ENCODE measurements at regions not wholly inside any gene's neighbourhood (a gene's known extent, or its start where the extent isn't known, plus 50 kb on each side); places are given as distances from the start of the nearest gene placed in this dataset.

DNA sequence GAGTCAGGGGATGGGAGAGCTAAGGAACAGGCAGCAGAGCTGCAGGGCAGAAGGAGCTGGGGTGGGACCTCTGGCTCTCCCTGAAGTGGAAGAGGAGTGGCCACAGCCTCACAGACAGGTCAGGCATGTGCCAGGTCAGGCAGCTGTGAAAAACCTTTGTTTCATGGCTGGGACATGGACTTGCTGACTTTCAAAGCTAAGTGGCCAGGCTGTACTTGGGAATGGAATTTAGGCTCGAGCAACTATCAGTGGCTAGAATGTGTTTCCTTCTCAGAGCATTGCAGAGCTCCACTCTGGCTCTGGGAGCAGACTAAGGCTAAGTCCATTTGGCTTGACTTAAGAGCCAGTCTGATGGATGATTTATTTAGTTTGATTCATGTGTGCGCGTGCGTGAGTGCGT lies 385.1 kb downstream of the LMX1A start:
- peaks cover 2% of the 10 kb centered on the region for H3K36me3 Mint-ChIP-seq

DNA sequence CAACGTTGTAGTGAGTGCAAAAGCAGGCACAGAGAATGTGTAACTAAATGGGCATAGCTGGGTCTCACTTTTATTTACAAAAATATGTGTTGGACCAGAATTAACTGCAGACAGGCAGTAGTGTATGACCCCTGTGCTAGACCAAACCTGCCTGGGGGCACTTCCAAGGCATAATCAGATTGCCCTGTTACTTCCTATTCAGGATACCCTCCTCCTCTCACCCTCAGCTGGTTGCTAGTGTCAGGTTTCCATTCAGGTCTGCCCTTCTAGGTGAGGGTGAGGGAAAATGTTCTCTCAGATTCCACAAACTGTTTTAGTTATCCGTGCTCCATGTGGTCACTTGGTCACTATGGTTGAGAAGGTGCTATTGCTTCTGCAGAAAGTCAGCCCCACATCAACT lies 387.3 kb downstream of the LMX1A start:
- H3K27ac Mint-ChIP-seq, result no peak overlapping the region
- H3K36me3 Mint-ChIP-seq, result peaks cover 2% of the 10 kb centered on the region
- no peak overlapping the region for H3K4me3 Mint-ChIP-seq
- H3K27me3 Mint-ChIP-seq (ENCODE audit: low read depth), result no peaks in the 10 kb centered on the region
- H3K9me3 Mint-ChIP-seq, result peaks cover 16% of the 10 kb centered on the region
- H3K4me1 Mint-ChIP-seq, result no peaks in the 10 kb centered on the region
- TF ChIP-seq, protein P1, sequence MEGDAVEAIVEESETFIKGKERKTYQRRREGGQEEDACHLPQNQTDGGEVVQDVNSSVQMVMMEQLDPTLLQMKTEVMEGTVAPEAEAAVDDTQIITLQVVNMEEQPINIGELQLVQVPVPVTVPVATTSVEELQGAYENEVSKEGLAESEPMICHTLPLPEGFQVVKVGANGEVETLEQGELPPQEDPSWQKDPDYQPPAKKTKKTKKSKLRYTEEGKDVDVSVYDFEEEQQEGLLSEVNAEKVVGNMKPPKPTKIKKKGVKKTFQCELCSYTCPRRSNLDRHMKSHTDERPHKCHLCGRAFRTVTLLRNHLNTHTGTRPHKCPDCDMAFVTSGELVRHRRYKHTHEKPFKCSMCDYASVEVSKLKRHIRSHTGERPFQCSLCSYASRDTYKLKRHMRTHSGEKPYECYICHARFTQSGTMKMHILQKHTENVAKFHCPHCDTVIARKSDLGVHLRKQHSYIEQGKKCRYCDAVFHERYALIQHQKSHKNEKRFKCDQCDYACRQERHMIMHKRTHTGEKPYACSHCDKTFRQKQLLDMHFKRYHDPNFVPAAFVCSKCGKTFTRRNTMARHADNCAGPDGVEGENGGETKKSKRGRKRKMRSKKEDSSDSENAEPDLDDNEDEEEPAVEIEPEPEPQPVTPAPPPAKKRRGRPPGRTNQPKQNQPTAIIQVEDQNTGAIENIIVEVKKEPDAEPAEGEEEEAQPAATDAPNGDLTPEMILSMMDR (IDR thresholded peaks at IDR 0.05; ENCODE audit: unreplicated experiment), result no peak
- no peak for DNase-seq (ENCODE audit: low spot score in 2 of 2, unreplicated experiment in 2 of 2)

More for the DNA sequence above, 385.1 kb downstream of the LMX1A start:
- TF ChIP-seq, protein P1 (IDR thresholded peaks at IDR 0.05; ENCODE audit: unreplicated experiment), result no peak
- Mint-ChIP-seq H3K4me3 (no peak overlapping the region), H3K27me3 (ENCODE audit: low read depth) (no peaks in the 10 kb centered on the region), H3K4me1 (no peaks in the 10 kb centered on the region), H3K9me3 (peaks cover 13% of the 10 kb centered on the region), H3K27ac (no peak overlapping the region)
- DNase-seq (ENCODE audit: low spot score in 2 of 2, unreplicated experiment in 2 of 2), result no peak

DNA sequence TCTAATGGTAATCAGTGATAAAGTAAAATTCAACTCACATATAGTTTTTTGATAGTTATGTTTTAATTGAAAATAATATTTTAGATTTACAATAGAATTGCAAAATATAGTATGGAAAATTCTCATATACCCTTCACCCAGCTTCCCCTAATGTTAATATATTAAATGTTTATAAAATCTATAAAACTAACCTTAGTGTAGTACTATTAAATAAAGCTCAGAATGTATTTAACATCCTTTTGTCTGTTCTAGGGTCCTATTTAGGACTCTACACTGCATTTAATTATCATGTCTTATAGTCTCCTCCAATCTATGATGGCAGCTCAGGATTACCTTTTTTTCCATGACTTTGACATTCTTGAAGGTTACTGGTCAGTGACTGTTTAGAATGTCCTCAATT lies 389.2 kb downstream of the LMX1A start:
- no peak overlapping the region for H3K4me3 Mint-ChIP-seq
- no peaks in the 10 kb centered on the region for H3K4me1 Mint-ChIP-seq
- peaks cover 21% of the 10 kb centered on the region for H3K9me3 Mint-ChIP-seq
- DNase-seq (ENCODE audit: low spot score in 2 of 2, unreplicated experiment in 2 of 2), result no peak
- H3K27me3 Mint-ChIP-seq (ENCODE audit: low read depth), result no peaks in the 10 kb centered on the region
- peaks cover 2% of the 10 kb centered on the region for H3K36me3 Mint-ChIP-seq
- TF ChIP-seq, protein P1 (IDR thresholded peaks at IDR 0.05; ENCODE audit: unreplicated experiment), result no peak
- no peak overlapping the region for H3K27ac Mint-ChIP-seq

DNA sequence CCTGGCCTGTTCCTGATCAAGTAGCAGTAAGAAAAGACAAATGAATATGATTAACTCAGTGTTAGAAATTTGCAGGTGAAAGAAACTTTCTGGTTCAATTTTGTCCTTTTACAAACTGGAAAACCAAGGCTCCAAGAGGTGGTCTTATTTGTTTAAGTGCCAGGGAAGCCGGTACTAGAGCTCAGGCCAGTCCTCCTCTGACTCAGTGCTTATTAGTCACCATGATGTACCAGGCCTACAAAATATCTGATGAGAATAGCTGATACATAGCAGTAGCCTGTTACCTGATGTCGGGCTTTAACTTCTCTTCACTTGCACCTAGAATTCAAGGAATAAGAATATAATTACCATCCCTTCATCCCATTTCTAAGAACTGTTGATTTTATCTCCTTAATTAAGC lies 394.8 kb downstream of the LMX1A start:
- TF ChIP-seq, protein P1 (IDR thresholded peaks at IDR 0.05; ENCODE audit: unreplicated experiment), result no peak
- Mint-ChIP-seq H3K4me3 (no peak overlapping the region), H3K27ac (no peak overlapping the region), H3K36me3 (peaks cover 2% of the 10 kb centered on the region), H3K4me1 (peaks cover 4% of the 10 kb centered on the region), H3K27me3 (ENCODE audit: low read depth) (no peaks in the 10 kb centered on the region), H3K9me3 (peaks cover 14% of the 10 kb centered on the region)
- DNase-seq (ENCODE audit: low spot score in 2 of 2, unreplicated experiment in 2 of 2), result no peak

DNA sequence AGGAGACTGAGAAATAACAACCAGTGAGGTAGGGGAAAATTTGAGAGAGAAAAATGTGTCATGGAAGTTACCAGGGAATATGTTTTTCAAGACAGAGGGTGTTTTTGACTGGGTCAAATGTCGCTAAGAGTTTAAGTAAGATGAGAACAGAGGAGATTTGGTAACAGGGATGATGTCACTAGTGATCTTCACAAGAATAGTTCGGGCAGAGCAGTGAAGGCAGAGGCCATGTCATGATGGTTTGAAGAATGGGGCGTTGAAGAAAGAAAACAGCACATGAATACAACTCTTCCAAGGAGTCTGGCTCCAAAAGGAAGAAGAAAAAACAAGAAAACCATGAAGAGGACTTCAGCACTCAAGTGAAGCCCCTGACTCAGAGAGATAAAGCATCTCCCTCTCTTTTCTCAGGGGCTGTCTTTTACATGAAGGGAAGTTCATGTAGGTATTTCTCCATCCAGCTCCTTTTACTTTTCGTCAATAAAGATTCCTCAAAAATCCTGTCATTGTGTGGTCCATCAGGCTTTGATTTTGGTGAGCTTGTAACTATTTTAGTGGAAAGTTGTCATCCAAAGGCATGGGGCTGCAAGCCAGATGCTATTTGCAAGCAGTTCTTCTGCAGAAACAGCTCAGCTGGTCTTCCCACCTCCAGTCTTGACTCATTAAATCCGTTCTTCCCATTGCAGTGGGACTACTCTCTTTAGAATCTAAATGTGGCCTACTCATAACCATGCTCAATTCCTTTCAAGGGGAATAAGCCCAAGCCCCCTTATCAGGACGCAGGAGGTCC lies 397.3 kb downstream of the LMX1A start:
- peak overlapping the region; percentile 22 for H3K27ac Mint-ChIP-seq
- DNase-seq (ENCODE audit: low spot score in 2 of 2, unreplicated experiment in 2 of 2), result no peak
- H3K4me3 Mint-ChIP-seq, result no peak overlapping the region
- peaks cover 4% of the 10 kb centered on the region for H3K4me1 Mint-ChIP-seq
- TF ChIP-seq, protein P1 (IDR thresholded peaks at IDR 0.05; ENCODE audit: unreplicated experiment), result no peak
- H3K36me3 Mint-ChIP-seq, result no peaks in the 10 kb centered on the region
- H3K9me3 Mint-ChIP-seq, result peaks cover 7% of the 10 kb centered on the region
- no peaks in the 10 kb centered on the region for H3K27me3 Mint-ChIP-seq (ENCODE audit: low read depth)

Data from mesothelial cell of epicardium (in vitro differentiated cells).